KMS-11 (cell line): ENCODE measurements at regions not wholly inside any gene's neighbourhood (a gene's known extent, or its start where the extent isn't known, plus 50 kb on each side); places are given as distances from the start of the nearest gene placed in this dataset.
"Not testable (repeated sequence)": the region's sequence is repeated elsewhere in the genome, so short reads cannot be mapped to it uniquely, and the experiment has no call there.

Experiments used
- H2AFZ ChIP-seq: fragments of 200-600 bp; sonication (generic); 2 replicates; pipeline ENCODE4 v1.6.1; 2016; ENCODE audit warnings: antibody characterized with exemption, mixed run types, low read depth
- H3K27ac ChIP-seq: fragments of 200-600 bp; sonication (generic); 2 replicates; pipeline ENCODE4 v1.6.1; 2016; ENCODE audit warnings: mild to moderate bottlenecking, mixed run types
- H3K27me3 ChIP-seq: fragments of 200-600 bp; sonication (generic); 2 replicates; pipeline ENCODE4 v1.6.1; 2017; ENCODE audit warnings: mild to moderate bottlenecking, low read depth, mixed run types, moderate library complexity; ENCODE audit not compliant: insufficient read depth
- H3K36me3 ChIP-seq: fragments of 200-600 bp; sonication (generic); 2 replicates; pipeline ENCODE4 v1.6.1; 2017; ENCODE audit warnings: mild to moderate bottlenecking, mixed run types; ENCODE audit not compliant: insufficient read depth
- H3K4me1 ChIP-seq: fragments of 200-600 bp; sonication (generic); 2 replicates; pipeline ENCODE4 v1.6.1; 2016; ENCODE audit warnings: mild to moderate bottlenecking, low read depth, mixed run types; ENCODE audit not compliant: poor library complexity, severe bottlenecking
- H3K4me2 ChIP-seq: fragments of 200-600 bp; sonication (generic); 2 replicates; pipeline ENCODE4 v1.7.0; 2016; ENCODE audit warnings: mild to moderate bottlenecking, mixed run types
- H3K4me3 ChIP-seq: fragments of 200-600 bp; sonication (generic); IDR thresholded peaks from 2 replicates; pipeline ENCODE4 v1.6.1; 2017; ENCODE audit warnings: low read depth, low read length, mixed read lengths; ENCODE audit not compliant: insufficient read depth
- H3K79me2 ChIP-seq: fragments of 200-600 bp; sonication (generic); 2 replicates; pipeline ENCODE4 v1.6.1; 2016; ENCODE audit warnings: low read depth, mixed run types; ENCODE audit not compliant: insufficient read depth
- H3K9ac ChIP-seq: fragments of 200-600 bp; sonication (generic); 2 replicates; pipeline ENCODE4 v1.6.1; 2016; ENCODE audit warnings: mild to moderate bottlenecking, mixed run types
- H4K20me1 ChIP-seq: fragments of 200-600 bp; sonication (generic); 2 replicates; pipeline ENCODE4 v1.6.1; 2016; ENCODE audit warnings: mild to moderate bottlenecking, mixed run types; ENCODE audit not compliant: insufficient read depth
- TF ChIP-seq, protein P1 (sequence below): fragments of 200-600 bp; sonication (generic); conservative IDR thresholded peaks from 2 replicates; pipeline ENCODE4 v1.6.1; 2017; ENCODE audit warnings: low read depth, mild to moderate bottlenecking, antibody characterized with exemption, low read length, moderate library complexity, mixed read lengths

DNA sequence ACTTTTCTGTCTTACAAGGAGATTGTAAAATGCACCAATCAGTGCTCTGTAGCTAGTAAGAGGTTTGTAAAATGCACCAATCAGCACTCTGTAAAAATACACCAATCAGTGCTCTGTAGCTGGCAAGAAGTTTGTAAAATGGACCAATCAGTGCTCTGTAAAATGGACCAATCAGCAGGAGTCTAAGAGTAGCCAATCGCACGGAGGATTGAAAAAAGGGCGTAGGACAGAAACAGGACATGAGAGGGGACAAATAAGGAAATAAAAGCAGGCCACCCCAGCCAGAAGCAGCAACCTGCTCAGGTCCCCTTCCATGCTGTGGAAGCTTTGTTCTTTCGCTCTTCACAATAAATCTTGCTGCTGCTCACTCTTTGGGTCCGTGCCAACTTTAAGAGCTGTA lies 199.1 kb upstream of the TRPC7 start:
- H3K36me3 ChIP-seq, H2AFZ ChIP-seq, H3K4me1 ChIP-seq, H3K9ac ChIP-seq, H4K20me1 ChIP-seq, H3K4me3 ChIP-seq, H3K4me2 ChIP-seq, H3K27ac ChIP-seq, H3K79me2 ChIP-seq, H3K27me3 ChIP-seq: not testable (repeated sequence)

DNA sequence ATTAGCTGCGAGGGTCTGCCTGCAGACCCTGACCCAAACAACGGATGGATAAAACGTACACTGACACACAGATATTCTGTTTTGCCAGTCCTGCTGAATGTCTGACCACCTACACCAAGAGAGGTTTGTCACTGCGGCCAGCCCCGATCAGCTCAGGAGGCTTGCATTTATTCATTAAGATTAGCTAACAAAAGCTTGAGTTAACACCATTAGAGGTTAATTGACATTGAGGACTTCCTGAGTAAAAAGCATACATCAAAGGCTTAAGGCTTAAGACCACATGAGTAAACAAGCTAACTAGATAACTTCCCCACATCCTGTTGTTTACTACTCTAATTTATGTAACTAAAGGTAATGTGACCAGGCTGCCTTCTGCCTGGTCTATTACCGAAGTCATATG lies 198.1 kb upstream of the TRPC7 start:
- Histone ChIP-seq H3K36me3 (no peaks in the 10 kb centered on the region), H3K27ac (no peak overlapping the region), H2AFZ (no peak overlapping the region), H3K4me3 (no peak overlapping the region), H3K4me2 (no peak overlapping the region), H3K9ac (no peak overlapping the region), H3K27me3 (no peaks in the 10 kb centered on the region), H3K4me1 (no peaks in the 10 kb centered on the region), H4K20me1 (no peaks in the 10 kb centered on the region), H3K79me2 (no peaks in the 10 kb centered on the region)
- TF ChIP-seq, protein P1, sequence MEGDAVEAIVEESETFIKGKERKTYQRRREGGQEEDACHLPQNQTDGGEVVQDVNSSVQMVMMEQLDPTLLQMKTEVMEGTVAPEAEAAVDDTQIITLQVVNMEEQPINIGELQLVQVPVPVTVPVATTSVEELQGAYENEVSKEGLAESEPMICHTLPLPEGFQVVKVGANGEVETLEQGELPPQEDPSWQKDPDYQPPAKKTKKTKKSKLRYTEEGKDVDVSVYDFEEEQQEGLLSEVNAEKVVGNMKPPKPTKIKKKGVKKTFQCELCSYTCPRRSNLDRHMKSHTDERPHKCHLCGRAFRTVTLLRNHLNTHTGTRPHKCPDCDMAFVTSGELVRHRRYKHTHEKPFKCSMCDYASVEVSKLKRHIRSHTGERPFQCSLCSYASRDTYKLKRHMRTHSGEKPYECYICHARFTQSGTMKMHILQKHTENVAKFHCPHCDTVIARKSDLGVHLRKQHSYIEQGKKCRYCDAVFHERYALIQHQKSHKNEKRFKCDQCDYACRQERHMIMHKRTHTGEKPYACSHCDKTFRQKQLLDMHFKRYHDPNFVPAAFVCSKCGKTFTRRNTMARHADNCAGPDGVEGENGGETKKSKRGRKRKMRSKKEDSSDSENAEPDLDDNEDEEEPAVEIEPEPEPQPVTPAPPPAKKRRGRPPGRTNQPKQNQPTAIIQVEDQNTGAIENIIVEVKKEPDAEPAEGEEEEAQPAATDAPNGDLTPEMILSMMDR = no peak

DNA sequence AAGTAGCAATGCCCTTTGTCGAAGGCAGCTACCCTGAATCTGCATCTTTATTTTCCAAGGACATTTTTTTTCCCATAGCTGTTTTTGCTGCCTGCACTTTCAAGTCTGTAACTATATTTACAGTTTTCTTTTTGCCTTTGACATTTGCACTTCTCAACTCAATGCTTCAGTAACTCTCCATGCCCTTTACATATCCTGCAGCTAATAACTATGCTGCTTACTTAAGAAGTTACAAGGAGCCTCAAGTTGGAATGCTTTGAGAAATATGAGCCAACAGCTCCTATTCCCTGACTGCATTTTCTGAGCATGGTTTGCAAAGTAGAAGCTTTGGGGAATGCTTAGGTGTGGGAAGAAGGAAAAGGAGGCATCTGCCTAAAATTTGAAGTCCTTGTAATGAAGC lies 194.8 kb upstream of the TRPC7 start:
- Histone ChIP-seq H3K79me2 (no peaks in the 10 kb centered on the region), H2AFZ (no peak overlapping the region), H3K4me1 (no peaks in the 10 kb centered on the region), H4K20me1 (no peaks in the 10 kb centered on the region), H3K4me2 (no peak overlapping the region), H3K27me3 (no peaks in the 10 kb centered on the region), H3K36me3 (no peaks in the 10 kb centered on the region), H3K27ac (no peak overlapping the region), H3K9ac (no peak overlapping the region), H3K4me3 (no peak overlapping the region)
- TF ChIP-seq, protein P1 = no peak

DNA sequence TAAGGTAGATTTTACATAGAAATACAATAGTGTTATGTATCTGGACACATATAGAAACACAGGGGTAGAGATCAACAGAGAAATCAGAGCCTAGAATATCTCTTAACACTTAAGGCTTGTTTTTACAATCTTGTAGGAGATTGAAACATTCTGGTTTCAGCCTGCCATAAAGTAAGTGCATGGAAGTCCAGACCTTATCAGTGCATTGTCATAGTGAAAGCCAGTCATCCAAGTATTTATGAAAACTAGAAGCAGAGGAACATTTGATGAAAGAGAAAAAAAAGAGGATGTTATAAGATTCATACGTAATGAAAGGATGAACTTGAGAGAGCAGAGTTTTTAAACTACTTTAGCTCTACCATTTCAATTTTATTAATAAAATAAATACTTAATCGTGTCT lies 194.3 kb upstream of the TRPC7 start:
- Histone ChIP-seq H3K9ac (no peak overlapping the region), H3K36me3 (no peaks in the 10 kb centered on the region), H3K27me3 (no peaks in the 10 kb centered on the region), H3K4me1 (no peaks in the 10 kb centered on the region), H3K4me2 (no peak overlapping the region), H3K27ac (no peak overlapping the region), H2AFZ (no peak overlapping the region), H3K79me2 (no peaks in the 10 kb centered on the region), H3K4me3 (no peak overlapping the region), H4K20me1 (no peaks in the 10 kb centered on the region)
- TF ChIP-seq, protein P1 = no peak

DNA sequence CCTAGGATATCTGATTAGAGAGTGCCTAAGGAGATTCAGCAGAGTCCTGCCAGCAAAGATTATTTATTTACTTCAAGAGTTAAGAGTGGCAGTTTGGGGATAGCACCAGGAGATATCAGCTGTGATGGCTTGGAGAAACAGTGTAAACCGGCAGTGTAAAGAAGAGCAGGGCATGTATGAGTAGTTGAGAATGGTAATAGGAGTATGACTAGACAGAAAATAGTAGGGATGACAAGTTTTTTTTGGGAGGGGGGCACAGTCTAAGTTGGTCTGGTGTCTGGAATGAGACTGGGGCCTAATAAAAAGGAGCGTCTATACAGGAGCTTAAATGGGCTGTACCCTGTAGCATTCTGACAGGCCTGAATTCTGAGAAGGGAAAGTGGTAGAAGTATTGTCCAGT lies 181.8 kb upstream of the TRPC7 start:
- H3K27ac ChIP-seq, H3K9ac ChIP-seq: not testable (repeated sequence)

DNA sequence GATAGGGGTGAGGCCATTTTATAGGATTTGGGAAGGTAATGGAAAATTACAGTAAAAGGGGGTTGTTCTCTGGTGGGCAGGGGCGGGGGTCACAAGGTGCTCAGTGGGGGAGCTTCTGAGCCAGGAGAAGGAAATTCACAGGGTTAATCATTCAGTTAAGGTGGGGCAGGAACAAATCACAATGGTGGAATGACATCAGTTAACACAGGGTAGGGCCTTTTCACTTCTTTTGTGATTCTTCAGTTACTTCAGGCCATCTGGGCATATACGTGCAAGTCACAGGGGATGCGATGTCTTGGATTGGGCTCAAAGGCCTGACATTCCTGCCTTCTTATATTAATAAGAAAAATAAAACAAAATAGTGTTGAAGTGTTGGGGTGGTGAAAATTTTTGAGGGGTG lies 181.1 kb upstream of the TRPC7 start:
- H3K27ac ChIP-seq, H3K4me3 ChIP-seq, H3K27me3 ChIP-seq, H3K4me2 ChIP-seq, H3K9ac ChIP-seq, H3K36me3 ChIP-seq, H3K79me2 ChIP-seq, H2AFZ ChIP-seq, H3K4me1 ChIP-seq, H4K20me1 ChIP-seq: not testable (repeated sequence)

More for the DNA sequence above, 181.8 kb upstream of the TRPC7 start:
- not testable (repeated sequence) for H4K20me1 ChIP-seq, H3K27me3 ChIP-seq, H3K79me2 ChIP-seq, H3K36me3 ChIP-seq, H3K4me1 ChIP-seq, H3K4me3 ChIP-seq, H2AFZ ChIP-seq, H3K4me2 ChIP-seq

DNA sequence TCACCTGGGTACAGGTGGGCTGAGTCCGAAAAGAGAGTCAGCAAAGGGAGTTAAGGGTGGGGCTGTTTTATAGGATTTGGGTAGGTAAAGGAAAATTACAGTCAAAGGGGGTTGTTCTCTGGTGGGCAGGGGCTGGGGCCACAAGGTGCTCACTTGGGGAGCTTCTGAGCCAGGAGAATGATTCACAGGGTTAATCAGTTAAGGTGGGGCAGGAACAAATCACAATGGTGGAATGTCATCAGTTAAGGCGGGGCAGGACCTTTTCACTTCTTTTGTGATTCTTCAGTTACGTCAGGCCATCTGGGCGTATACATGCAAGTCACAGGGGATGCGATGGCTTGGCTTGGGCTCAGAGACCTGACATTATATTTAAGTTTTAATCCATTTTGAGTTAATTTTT lies 179.7 kb upstream of the TRPC7 start:
- not testable (repeated sequence) for H3K27ac ChIP-seq, H3K4me3 ChIP-seq, H3K4me1 ChIP-seq, H3K4me2 ChIP-seq, H4K20me1 ChIP-seq, H3K9ac ChIP-seq, H3K79me2 ChIP-seq, H3K27me3 ChIP-seq, H2AFZ ChIP-seq, H3K36me3 ChIP-seq
